Immature natural killer cell (primary cell): ENCODE measurements at regions not wholly inside any gene's neighbourhood (a gene's known extent, or its start where the extent isn't known, plus 50 kb on each side); places are given as distances from the start of the nearest gene placed in this dataset.
"Not testable (repeated sequence)": the region's sequence is repeated elsewhere in the genome, so short reads cannot be mapped to it uniquely, and the experiment has no call there.

Experiments used
- DNase-seq, 3 donors: peaks; one replicate each; pipeline ENCODE4 v3.0.0; 2022; ENCODE audit warnings: mixed read lengths in 1 of 3
- H3K27ac Mint-ChIP-seq, 6 donors: one replicate each; pipeline ENCODE4 v1.8.0; 2020; ENCODE audit warnings: mixed read lengths in 6 of 6, mild to moderate bottlenecking in 5 of 6, inconsistent platforms in 4 of 6, moderate library complexity in 3 of 6
- H3K27me3 Mint-ChIP-seq, 3 donors: one replicate each; pipeline ENCODE4 v1.8.0; 2020 to 2021; ENCODE audit warnings: low read depth in 3 of 3, mild to moderate bottlenecking in 3 of 3, mixed read lengths in 3 of 3, moderate library complexity in 3 of 3, inconsistent platforms in 1 of 3
- H3K36me3 Mint-ChIP-seq, 3 donors: one replicate each; pipeline ENCODE4 v1.8.0; 2020; ENCODE audit warnings: mixed read lengths in 3 of 3, inconsistent platforms in 2 of 3, mild to moderate bottlenecking in 2 of 3
- H3K4me1 Mint-ChIP-seq, 2 donors: one replicate each; pipeline ENCODE4 v1.8.0; 2020; ENCODE audit warnings: inconsistent platforms in 2 of 2, mild to moderate bottlenecking in 2 of 2, mixed read lengths in 2 of 2, moderate library complexity in 1 of 2
- H3K4me3 Mint-ChIP-seq, 5 donors: one replicate each; pipeline ENCODE4 v1.8.0; 2020; ENCODE audit warnings: mild to moderate bottlenecking in 5 of 5, mixed read lengths in 5 of 5, inconsistent platforms in 3 of 5, moderate library complexity in 3 of 5
- H3K9me3 Mint-ChIP-seq, 6 donors: one replicate each; pipeline ENCODE4 v1.8.0; 2020; ENCODE audit warnings: mild to moderate bottlenecking in 6 of 6, mixed read lengths in 6 of 6, inconsistent platforms in 4 of 6, moderate library complexity in 3 of 6

DNA sequence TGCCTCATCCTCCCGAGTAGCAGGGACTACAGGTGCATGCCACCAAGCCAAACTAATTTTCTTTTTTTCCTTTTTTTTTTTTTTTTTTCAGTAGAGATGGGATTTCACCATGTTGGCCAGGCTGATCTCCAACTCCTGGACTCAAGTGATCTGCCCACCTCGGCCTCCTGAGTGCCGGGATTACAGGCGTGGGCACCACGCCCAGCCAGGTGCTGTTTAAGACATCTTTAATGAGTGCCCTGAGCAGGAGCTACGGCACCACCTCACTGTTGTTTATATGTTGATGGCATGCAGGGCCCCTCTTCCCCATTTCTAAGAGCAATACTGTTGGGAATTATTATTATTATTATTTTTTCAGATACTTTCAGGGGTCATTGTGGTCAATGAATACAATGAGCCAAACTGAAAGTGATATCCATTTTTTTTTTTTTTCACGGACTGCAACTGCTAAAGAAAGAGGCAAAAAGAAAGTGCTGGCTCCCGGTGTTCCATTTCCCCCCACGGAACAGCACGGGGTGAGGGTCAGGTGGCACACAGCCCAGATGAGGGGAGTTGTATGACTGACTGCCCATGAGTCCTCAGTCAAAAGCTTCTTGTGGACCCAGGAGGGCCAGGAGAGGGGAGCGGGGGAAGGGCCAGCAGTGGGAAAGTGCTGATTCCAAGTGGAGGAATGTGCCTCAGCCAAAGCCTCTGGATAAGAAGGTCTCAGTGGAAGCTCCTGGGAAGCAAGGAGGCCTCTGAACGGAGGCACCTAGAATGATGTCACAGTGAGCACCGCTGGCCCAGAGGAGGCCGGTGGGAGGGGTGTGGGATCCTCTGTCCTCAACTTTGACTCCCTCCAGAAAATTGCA lies 101.8 kb upstream of the HPF1 start:
- H3K36me3 Mint-ChIP-seq: no peaks in the 10 kb centered on the region
- peaks cover 0 to 7% (median 0%) of the 10 kb centered on the region in 3 donors for H3K27me3 Mint-ChIP-seq
- H3K4me1 Mint-ChIP-seq: no peaks in the 10 kb centered on the region
- H3K27ac Mint-ChIP-seq: no peak overlapping the region
- H3K4me3 Mint-ChIP-seq: no peak overlapping the region
- no peak for DNase-seq
- H3K9me3 Mint-ChIP-seq: peaks cover 0 to 5% (median 0%) of the 10 kb centered on the region in 6 donors

DNA sequence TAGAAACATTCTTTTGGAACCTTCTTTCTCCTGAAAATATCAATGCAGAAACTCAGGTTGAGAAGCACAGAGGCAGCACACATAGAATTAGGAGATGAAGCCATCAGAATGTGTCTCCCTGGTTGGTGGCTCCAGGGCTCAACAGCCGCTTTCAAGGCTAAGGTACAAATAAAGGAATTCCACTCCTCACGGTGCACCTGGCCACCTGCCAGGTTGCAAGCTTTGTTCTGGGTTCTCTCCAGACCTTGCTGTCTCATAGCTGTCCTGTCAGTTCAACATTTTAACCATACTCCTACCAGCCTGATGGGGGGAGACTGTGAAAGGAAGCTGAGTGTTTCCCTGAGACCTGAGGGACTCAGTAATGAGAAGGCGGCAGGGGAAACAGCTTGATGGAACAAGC lies 96.3 kb upstream of the HPF1 start:
- Mint-ChIP-seq H3K36me3 (no peaks in the 10 kb centered on the region), H3K4me1 (no peaks in the 10 kb centered on the region), H3K4me3 (no peak overlapping the region), H3K27ac (no peak overlapping the region), H3K9me3 (peaks cover 0 to 2% (median 0%) of the 10 kb centered on the region in 6 donors), H3K27me3 (peaks cover 0 to 5% (median 4%) of the 10 kb centered on the region in 3 donors)
- no peak for DNase-seq

DNA sequence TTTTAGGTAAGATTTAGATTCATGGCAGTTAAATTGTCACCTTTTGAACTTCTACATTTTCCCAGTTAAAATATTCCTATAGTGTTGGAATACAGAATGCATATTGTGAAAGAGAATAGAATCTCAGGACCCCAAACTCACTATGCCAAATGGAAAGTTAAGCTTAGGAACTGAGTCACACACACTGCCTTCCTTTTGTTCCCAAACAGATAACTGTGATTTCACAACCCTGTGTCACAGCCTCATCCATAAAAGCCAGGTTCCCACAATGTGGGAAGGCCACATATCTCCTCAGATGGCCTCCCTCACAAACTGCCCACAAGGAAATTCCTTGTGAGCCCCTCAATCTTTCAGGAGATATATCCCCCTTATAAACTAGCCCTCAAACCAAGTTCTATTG lies 94.7 kb upstream of the HPF1 start:
- Mint-ChIP-seq H3K27me3 (peaks cover 3 to 9% (median 8%) of the 10 kb centered on the region in 3 donors), H3K4me1 (no peaks in the 10 kb centered on the region)

DNA sequence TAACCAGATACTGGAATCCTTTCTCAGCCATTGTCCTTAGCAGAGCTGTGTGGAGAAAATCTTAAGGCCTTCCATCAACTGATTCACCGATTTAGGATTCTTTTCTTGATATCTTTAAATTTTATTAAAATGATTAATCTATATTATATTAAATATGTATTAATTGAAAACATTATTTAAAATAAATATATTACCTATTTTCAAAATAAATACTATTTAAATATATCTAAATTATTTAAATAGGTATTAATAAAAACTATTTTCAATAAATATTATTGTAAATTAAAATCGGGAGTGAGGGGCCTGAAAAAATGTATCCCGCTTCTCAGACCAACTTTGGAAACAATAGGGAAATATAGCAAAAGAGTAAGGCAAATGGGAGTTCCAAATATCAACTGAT lies 94.0 kb upstream of the HPF1 start:
- Mint-ChIP-seq H3K36me3 (no peaks in the 10 kb centered on the region), H3K27me3 (peaks cover 3 to 9% (median 8%) of the 10 kb centered on the region in 3 donors), H3K4me3 (no peak overlapping the region), H3K4me1 (no peaks in the 10 kb centered on the region), H3K9me3 (peaks cover 0 to 2% (median 0%) of the 10 kb centered on the region in 6 donors), H3K27ac (no peak overlapping the region)
- no peak for DNase-seq

More for the DNA sequence above, 94.7 kb upstream of the HPF1 start:
- H3K4me3 Mint-ChIP-seq: no peak overlapping the region
- no peak for DNase-seq
- no peak overlapping the region for H3K27ac Mint-ChIP-seq
- peaks cover 0 to 2% (median 0%) of the 10 kb centered on the region in 6 donors for H3K9me3 Mint-ChIP-seq
- no peaks in the 10 kb centered on the region for H3K36me3 Mint-ChIP-seq

DNA sequence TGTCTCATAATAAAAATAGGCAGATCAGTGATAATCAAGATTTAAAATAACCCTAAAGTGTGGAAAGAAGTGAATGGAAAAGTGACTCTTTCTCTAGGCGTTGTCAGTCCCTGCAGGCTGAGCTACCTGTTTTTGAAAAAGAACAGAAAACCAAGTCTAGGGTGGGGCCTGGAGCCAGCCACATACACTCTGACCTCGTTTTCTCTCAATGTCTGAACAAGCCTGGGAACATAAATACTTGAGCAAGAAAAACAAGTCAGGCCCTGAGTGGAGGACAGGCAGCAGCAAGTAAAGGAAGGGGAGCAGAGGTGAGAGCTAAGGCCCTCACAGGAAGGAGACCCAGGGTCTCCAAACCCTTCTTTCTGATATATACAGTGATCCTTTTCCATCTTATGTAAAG lies 91.7 kb upstream of the HPF1 start:
- H3K9me3 Mint-ChIP-seq: peaks cover 0 to 2% (median 0%) of the 10 kb centered on the region in 6 donors
- no peaks in the 10 kb centered on the region for H3K36me3 Mint-ChIP-seq
- peaks cover 3 to 9% (median 4%) of the 10 kb centered on the region in 3 donors for H3K27me3 Mint-ChIP-seq
- no peak overlapping the region for H3K4me3 Mint-ChIP-seq
- no peak for DNase-seq
- H3K27ac Mint-ChIP-seq: no peak overlapping the region
- H3K4me1 Mint-ChIP-seq: no peaks in the 10 kb centered on the region

DNA sequence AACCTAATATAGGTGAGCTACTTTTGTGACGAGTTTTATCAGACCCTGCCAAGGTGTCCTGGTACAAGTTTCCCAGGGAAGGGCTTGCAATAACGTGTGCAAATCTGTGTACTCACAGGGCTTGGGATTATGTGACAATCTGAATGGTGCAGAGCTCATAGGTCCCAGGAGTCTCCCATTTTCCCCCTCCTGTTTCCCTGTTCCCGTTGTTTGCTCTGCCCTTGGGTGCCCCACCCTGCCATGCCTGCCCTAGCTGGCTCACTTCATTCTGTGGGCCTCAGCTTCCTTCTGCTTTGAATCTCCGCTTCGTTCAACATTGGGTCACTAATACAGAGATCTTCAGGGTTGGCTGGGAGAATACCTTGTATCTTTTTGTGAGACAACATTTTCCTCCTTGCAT lies 90.3 kb upstream of the HPF1 start:
- peaks cover 0 to 3% (median 0%) of the 10 kb centered on the region in 6 donors for H3K9me3 Mint-ChIP-seq
- H3K36me3 Mint-ChIP-seq: no peaks in the 10 kb centered on the region
- H3K27ac Mint-ChIP-seq: no peak overlapping the region
- H3K4me3 Mint-ChIP-seq: no peak overlapping the region
- H3K27me3 Mint-ChIP-seq: peaks cover 5 to 9% (median 5%) of the 10 kb centered on the region in 3 donors
- no peaks in the 10 kb centered on the region for H3K4me1 Mint-ChIP-seq
- no peak for DNase-seq

DNA sequence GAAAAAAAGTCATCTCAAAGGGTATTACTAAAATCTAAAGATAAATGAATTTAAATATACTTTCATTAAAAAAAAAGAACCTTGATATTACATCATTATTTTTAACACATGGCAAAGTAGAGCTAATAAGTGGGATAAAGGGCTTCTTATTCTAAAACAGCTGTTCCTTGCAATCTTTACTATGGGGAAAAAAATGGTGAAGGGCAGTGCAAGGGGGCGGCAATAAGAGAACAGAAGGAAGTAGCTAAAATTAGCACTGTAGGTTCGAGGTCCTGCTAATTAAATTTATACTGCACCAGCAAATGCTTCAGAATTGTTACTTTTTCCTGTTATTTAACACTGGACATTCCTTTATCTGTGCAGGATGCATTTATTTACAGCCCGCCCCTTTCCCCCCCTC lies 89.4 kb upstream of the HPF1 start:
- Mint-ChIP-seq H3K27me3 (peaks cover 5% of the 10 kb centered on the region in 3 donors), H3K4me1 (no peaks in the 10 kb centered on the region), H3K27ac (no peak overlapping the region), H3K36me3 (no peaks in the 10 kb centered on the region), H3K9me3 (peaks cover 0 to 3% (median 0%) of the 10 kb centered on the region in 6 donors), H3K4me3 (no peak overlapping the region)
- no peak for DNase-seq

DNA sequence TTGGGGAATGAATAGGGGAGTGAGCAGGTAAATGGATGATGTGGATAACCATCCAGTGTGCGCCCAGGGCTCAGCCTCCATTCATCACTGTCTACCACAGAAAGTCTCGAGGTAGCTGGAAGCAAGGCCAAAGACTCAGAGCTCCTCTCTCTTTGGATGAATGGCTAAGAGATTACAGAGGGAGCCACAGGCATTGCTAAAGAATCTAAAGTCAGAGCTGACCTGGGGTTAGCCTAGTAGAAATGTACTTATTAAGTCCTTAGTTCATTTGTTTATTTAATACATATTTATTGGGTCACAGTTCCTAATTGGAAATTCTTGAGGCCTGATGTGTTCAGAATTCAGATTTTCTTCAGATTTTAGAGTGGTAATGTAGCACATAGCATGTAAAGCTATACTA lies 88.7 kb upstream of the HPF1 start:
- peaks cover 0 to 3% (median 0%) of the 10 kb centered on the region in 6 donors for H3K9me3 Mint-ChIP-seq
- H3K4me1 Mint-ChIP-seq: no peaks in the 10 kb centered on the region
- peaks cover 5% of the 10 kb centered on the region in 3 donors for H3K27me3 Mint-ChIP-seq
- no peak overlapping the region for H3K4me3 Mint-ChIP-seq
- H3K27ac Mint-ChIP-seq: no peak overlapping the region
- no peak for DNase-seq
- H3K36me3 Mint-ChIP-seq: no peaks in the 10 kb centered on the region

DNA sequence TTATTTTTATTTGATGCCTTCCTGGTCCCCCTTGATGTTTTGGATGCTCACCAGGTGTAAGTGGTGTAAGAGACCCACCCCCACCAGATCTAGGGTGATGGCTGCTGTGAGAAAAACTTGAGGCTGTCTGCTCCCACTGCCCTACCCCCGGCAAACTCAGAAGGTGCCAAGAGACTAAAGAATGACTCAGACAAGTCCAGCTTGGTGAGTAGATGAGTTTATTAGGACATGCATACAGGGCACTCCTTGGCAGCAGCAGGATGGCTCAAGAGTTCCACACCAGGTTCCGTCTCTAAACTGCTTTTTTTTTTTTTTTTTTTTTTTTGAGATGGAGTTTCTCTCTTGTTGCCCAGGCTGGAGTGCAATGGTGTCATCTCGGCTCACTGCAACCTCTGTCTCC lies 84.0 kb upstream of the HPF1 start:
- Mint-ChIP-seq H3K36me3 (no peaks in the 10 kb centered on the region), H3K4me1 (no peaks in the 10 kb centered on the region), H3K9me3 (peaks cover 0 to 5% (median 1%) of the 10 kb centered on the region in 6 donors), H3K4me3 (no peak overlapping the region), H3K27me3 (peaks cover 0 to 5% (median 3%) of the 10 kb centered on the region in 3 donors), H3K27ac (no peak overlapping the region)
- DNase-seq: no peak

DNA sequence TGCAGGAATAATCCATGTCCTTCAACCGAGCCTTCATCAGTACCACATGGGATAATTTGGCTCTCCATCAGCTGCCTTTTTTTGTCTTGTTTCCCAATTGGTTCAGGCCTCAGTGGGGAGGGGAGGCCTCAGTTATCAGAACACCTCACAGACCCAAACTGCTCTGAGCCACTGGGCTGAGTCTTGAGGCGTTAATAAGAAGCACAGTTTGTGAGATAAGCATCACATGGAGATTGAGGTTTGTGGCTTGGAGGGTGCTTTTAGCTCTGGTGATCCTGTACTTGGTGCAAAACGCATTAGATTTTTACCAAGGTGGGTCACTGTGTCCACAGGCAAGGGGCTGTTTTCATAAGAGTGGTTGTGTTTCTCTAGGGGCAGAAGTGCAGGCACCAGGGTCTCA lies 82.8 kb upstream of the HPF1 start:
- H3K9me3 Mint-ChIP-seq: peaks cover 0 to 5% (median 1%) of the 10 kb centered on the region in 6 donors
- H3K27me3 Mint-ChIP-seq: peaks cover 0 to 3% (median 3%) of the 10 kb centered on the region in 3 donors
- no peak overlapping the region for H3K27ac Mint-ChIP-seq
- no peak for DNase-seq
- no peak overlapping the region for H3K4me3 Mint-ChIP-seq
- no peaks in the 10 kb centered on the region for H3K36me3 Mint-ChIP-seq
- no peaks in the 10 kb centered on the region for H3K4me1 Mint-ChIP-seq

DNA sequence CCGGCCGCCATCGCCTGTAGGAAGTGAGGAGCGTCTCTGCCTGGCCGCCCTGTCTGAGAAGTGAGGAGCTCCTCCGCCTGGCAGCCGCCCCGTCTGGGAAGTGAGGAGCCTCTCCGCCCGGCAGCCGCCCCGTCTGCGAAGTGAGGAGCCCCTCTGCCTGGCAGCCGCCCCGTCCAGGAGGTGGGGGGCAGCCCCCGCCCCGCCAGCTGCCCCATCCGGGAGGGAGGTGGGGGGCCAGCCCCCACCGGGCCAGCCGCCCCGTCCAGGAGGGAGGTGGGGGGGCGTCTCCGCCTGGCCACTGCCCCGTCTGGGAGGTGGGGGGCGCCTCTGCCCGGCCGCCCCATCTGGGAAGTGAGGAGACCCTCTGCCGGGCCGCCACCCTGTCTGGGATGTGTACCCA lies 70.6 kb upstream of the HPF1 start:
- H3K36me3 Mint-ChIP-seq, H3K9me3 Mint-ChIP-seq, H3K27ac Mint-ChIP-seq, DNase-seq, H3K4me3 Mint-ChIP-seq, H3K4me1 Mint-ChIP-seq: not testable (repeated sequence)
- peaks cover 2 to 15% (median 3%) of the 10 kb centered on the region in 3 donors for H3K27me3 Mint-ChIP-seq

DNA sequence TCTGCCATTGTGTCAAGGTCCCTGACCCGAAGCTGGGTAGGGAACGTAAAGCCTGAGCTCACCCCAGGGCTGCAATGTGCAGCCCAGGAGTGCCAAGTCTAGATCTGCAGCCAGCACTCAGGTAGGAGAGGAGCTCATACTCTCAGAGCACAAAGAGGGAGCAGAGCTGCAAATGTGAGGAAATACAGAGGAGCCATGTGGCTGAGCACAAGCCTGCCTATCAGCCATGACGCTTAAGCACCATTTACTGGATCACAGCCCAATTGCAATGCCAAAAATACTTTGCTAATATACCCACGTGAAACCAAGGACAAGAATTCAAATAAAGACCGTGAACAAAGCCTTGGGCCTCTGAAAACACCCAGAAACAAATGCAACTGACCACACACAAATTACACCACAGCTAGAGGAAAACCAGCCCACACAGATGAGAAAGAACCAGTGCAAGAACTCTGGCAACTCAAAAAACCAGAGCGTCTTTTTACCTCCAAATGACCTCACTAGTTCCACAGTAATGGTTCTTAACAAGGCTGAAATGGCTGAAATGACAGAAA lies 69.0 kb upstream of the HPF1 start:
- H3K4me3 Mint-ChIP-seq: no peak overlapping the region
- H3K27ac Mint-ChIP-seq: no peak overlapping the region
- peaks cover 0 to 3% (median 0%) of the 10 kb centered on the region in 6 donors for H3K9me3 Mint-ChIP-seq
- H3K36me3 Mint-ChIP-seq: no peaks in the 10 kb centered on the region
- peaks cover 0 to 9% (median 3%) of the 10 kb centered on the region in 3 donors for H3K27me3 Mint-ChIP-seq
- no peaks in the 10 kb centered on the region for H3K4me1 Mint-ChIP-seq
- no peak for DNase-seq

DNA sequence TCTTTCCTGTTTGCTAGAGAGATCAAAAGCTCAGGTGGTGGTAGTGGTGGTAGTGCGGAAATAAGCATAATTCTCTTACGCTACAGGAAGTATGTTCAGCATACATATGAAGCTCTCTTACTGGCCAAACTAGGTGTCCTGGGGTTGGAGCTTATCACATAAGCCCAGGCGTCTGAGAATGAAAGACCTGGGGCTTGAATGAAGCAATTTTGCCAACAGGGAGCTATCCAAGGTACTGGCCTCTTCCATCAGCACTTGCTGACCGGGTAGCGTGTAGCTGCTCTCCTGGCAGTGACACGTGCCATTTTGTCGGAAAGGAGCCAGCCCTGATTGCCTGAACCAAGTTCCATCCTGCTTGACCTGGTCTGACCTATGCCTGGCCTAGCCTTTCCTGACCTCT lies 65.9 kb upstream of the HPF1 start:
- H3K36me3 Mint-ChIP-seq: no peaks in the 10 kb centered on the region
- no peak overlapping the region for H3K27ac Mint-ChIP-seq
- peak; percentile 4 to 15 (median 6) for DNase-seq
- no peaks in the 10 kb centered on the region for H3K4me1 Mint-ChIP-seq
- H3K9me3 Mint-ChIP-seq: peaks cover 0 to 3% (median 0%) of the 10 kb centered on the region in 6 donors
- H3K4me3 Mint-ChIP-seq: no peak overlapping the region
- peaks cover 0 to 7% (median 3%) of the 10 kb centered on the region in 3 donors for H3K27me3 Mint-ChIP-seq

DNA sequence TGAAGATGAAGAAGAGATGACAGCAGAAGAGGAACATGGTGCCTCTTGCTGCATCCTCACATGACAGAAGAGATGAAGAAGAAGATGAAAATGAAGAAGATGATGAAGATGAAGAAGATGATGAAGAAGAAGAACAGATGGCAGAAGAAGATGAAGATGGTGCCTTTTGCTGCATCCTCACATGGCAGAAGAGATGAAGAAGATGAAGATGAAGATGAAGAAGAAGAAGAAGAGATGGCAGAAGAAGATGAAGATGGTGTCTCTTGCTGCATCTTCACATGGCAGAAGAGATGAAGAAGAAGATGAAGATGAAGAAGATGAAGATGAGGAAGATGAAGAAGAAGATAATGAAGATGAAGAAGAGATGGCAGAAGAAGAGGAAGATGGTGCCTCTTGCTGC lies 63.7 kb upstream of the HPF1 start:
- Mint-ChIP-seq H3K27ac (no peak overlapping the region), H3K4me3 (no peak overlapping the region), H3K4me1 (no peaks in the 10 kb centered on the region), H3K36me3 (no peaks in the 10 kb centered on the region), H3K27me3 (peaks cover under 1 to 1% (median 1%) of the 10 kb centered on the region in 3 donors), H3K9me3 (peaks cover 0 to 3% (median 0%) of the 10 kb centered on the region in 6 donors)
- no peak for DNase-seq
